ENCODE measurements at regions not wholly inside any gene's neighbourhood (a gene's known extent, or its start where the extent isn't known, plus 50 kb on each side); places are given as distances from the start of the nearest gene placed in this dataset.

DNA sequence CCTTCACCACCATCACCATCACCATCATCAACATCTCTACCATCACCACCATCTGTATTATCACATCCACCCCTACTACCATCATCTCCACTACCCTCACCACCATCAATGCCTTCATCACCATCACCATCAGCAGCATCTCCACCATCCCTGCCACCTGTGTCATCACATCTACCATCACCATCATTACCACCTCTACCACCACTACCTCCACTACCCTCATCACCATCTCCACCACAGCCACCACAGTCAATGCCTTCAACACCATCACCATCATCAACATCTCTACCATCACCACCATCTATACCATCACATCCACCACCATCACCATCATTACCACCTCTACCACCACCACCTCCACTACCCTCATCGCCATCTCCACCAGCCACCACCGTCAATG, 196.7 kb downstream of the SHQ1 start:
- DNase-seq (ENCODE audit: low read depth in 1 of 2, low spot score in 2 of 2) (no peak), FAIRE-seq (no peak)
- Histone ChIP-seq H3K23ac (ENCODE audit: insufficient read length) (no peak overlapping the region), H3K4me2 (ENCODE audit: insufficient read depth in 1 of 2, low read depth in 2 of 2, low read length in 2 of 2) (no peak overlapping the region), H3K4me3 (ENCODE audit: extremely low read depth in 1 of 4, insufficient read depth in 2 of 4, low read depth in 3 of 4, low read length in 4 of 4) (no peak overlapping the region), H4K20me1 (replicated peaks in 1 of 2; ENCODE audit: control insufficient read depth in 1 of 2, insufficient read depth in 2 of 2, low read length in 2 of 2) (no peaks in the 10 kb centered on the region), H2AFZ (ENCODE audit: low read length) (no peak overlapping the region), H4K8ac (ENCODE audit: extremely low read depth, insufficient read depth, low read length) (no peak overlapping the region), H3K9me3 (ENCODE audit: insufficient read depth in 2 of 2, low read depth in 1 of 2, low read length in 1 of 2) (no peaks in the 10 kb centered on the region), H2BK12ac (ENCODE audit: low read depth, low read length) (no peak overlapping the region; the same call in 1 of the 2 replicates), H3K18ac (ENCODE audit: extremely low read depth, low read length) (no peak overlapping the region), H3K79me1 (ENCODE audit: low read depth, low read length) (no peaks in the 10 kb centered on the region), H3K4me1 (replicated peaks in 1 of 4; ENCODE audit: control insufficient read depth in 3 of 4, insufficient read depth in 4 of 4, low read length in 3 of 4) (peaks cover 0 to 2% (median 0%) of the 10 kb centered on the region in 4 experiments; a peak in 1 of 7 replicates), H3K23me2 (ENCODE audit: low read depth, low read length) (peaks cover 6% of the 10 kb centered on the region; the same call in 1 of the 2 replicates), H3K79me2 (ENCODE audit: control insufficient read depth in 1 of 2, insufficient read depth in 2 of 2, low read length in 2 of 2) (no peaks in the 10 kb centered on the region), H2BK20ac (ENCODE audit: low read length) (no peak overlapping the region), H3K9ac (replicated peaks in 1 of 4; ENCODE audit: extremely low read depth in 1 of 4, low read depth in 3 of 4, low read length in 3 of 4) (no peak overlapping the region), H2BK5ac (ENCODE audit: low read depth, low read length) (no peak overlapping the region), H4K91ac (replicated peaks; ENCODE audit: insufficient read length, low read length) (peak overlapping the region; percentile 31), H3K27ac (ENCODE audit: low read depth, low read length) (no peak overlapping the region), H3K56ac (replicated peaks; ENCODE audit: insufficient read length, low read depth, low read length) (peak overlapping the region; percentile 23), H2BK120ac (replicated peaks; ENCODE audit: low read depth, low read length) (no peak overlapping the region), H4K5ac (ENCODE audit: insufficient read length, low read depth, low read length) (no peak overlapping the region), H3K36me3 (ENCODE audit: control insufficient read depth in 2 of 4, insufficient read depth in 4 of 4, low read length in 3 of 4) (no peaks in the 10 kb centered on the region), H2BK15ac (ENCODE audit: low read length) (peak overlapping the region; percentile 16; the same call in 1 of the 2 replicates), H3K4ac (replicated peaks; ENCODE audit: insufficient read length, low read depth, low read length) (no peak overlapping the region), H3K14ac (ENCODE audit: insufficient read length) (no peak overlapping the region), H3K27me3 (replicated peaks in 1 of 4; ENCODE audit: control insufficient read depth in 3 of 4, extremely low read depth in 1 of 4, insufficient read depth in 3 of 4, low read length in 3 of 4) (no peaks in the 10 kb centered on the region; a peak in 1 of 7 replicates), H2AK5ac (ENCODE audit: low read depth, low read length) (no peak overlapping the region)
- WGBS, 2 experiments (ENCODE audit: extremely low coverage in 1 of 2, insufficient coverage in 1 of 2, insufficient read length in 1 of 2, insufficient replicate concordance in 2 of 2, low coverage in 1 of 2, low lambda C conversion rate in 2 of 2, missing lambda C conversion rate in 1 of 2): 89% methylated on average over 2 of the region's 2 CpGs; no CpG with 5 or more reads in 1 of the 2 experiments
- POLR2A ChIA-PET (ENCODE audit: partially characterized antibody): no interaction called here
- CTCF ChIA-PET (ENCODE audit: partially characterized antibody): interaction anchor here (0.7 to 1.5 kb wide), 3 partner anchors 14 to 171 kb away, joined by 3 to 5 read pairs (median 3); no protein-coding TSS in a partner anchor
- TF ChIP-seq GABPA (IDR thresholded peaks at IDR 0.05; ENCODE audit: borderline replicate concordance, insufficient read depth, low read length): no peak
- TF ChIP-seq BACH1 (IDR thresholded peaks at IDR 0.05; ENCODE audit: low read length): no peak
- TF ChIP-seq POLR2A (IDR thresholded peaks at IDR 0.05; ENCODE audit: control extremely low read depth in 1 of 2, low read depth in 2 of 2, low read length in 2 of 2): no peak
- TF ChIP-seq KDM4A (IDR thresholded peaks at IDR 0.05; ENCODE audit: low read depth, low read length, severe bottlenecking): no peak
- no peak for TF ChIP-seq YY1 (IDR thresholded peaks at IDR 0.05; ENCODE audit: low read depth, low read length)
- TF ChIP-seq, protein P1, sequence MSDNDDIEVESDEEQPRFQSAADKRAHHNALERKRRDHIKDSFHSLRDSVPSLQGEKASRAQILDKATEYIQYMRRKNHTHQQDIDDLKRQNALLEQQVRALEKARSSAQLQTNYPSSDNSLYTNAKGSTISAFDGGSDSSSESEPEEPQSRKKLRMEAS (IDR thresholded peaks at IDR 0.05): no peak
- TF ChIP-seq CTBP2 (IDR thresholded peaks at IDR 0.05; ENCODE audit: borderline replicate concordance, insufficient read depth, insufficient read length, low read length): no peak
- no peak for TF ChIP-seq CREB1 (IDR thresholded peaks at IDR 0.05)

Measured in H1 (cell line).